ACHN (cell line): ENCODE measurements at regions not wholly inside any gene's neighbourhood (a gene's known extent, or its start where the extent isn't known, plus 50 kb on each side); places are given as distances from the start of the nearest gene placed in this dataset.

Source experiments
- DNase-seq: peaks from one replicate; pipeline ENCODE4 v3.0.0-alpha.2; 2015
- in situ Hi-C: cut with HindIII; loops from 2 replicates; pipeline ENCODE4 v1.10.0; 2017; ENCODE audit warnings: low sequenced_read_pairs, low pct_ligation_motif_present, low pct_unique_long_range_greater_than_20kb

DNA sequence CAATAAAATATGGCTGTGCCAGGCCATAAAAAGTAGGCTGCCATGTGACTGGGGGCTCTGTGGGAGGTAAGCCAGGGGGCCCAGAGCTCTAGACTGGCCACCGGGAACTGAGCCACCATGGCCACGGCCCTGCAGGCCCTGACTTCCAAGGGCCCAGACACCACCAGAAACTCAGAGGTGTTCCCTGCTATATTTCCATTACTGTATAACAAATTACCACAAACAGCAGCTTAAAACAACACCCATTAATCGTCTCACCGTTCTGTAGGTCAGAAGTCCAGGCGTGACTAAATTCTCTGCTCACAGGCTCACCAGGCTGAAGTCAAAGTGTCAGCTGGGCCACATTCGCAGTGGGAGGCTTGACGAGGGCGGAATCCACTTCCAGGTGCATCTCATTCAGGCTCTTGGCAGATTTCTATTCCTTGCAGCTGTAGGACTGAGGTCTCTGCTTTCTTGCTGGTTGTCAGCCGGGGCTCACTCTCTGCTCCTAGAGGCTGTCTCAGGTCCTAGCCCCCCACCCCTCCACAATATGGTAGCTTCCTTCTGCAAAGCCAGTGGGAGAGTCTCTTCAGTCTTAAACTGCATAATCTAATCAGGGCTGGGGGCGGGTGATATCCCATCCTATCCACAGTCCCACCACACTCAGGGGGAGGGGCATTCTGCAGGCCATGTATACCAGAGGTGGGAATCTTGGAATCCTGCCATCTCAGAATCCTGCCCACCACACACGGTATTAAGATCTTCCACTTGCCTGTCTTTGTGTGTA is 125.4 kb downstream of the C5orf15 start:
- in situ Hi-C loops: no loop called here
- no peak for DNase-seq

DNA sequence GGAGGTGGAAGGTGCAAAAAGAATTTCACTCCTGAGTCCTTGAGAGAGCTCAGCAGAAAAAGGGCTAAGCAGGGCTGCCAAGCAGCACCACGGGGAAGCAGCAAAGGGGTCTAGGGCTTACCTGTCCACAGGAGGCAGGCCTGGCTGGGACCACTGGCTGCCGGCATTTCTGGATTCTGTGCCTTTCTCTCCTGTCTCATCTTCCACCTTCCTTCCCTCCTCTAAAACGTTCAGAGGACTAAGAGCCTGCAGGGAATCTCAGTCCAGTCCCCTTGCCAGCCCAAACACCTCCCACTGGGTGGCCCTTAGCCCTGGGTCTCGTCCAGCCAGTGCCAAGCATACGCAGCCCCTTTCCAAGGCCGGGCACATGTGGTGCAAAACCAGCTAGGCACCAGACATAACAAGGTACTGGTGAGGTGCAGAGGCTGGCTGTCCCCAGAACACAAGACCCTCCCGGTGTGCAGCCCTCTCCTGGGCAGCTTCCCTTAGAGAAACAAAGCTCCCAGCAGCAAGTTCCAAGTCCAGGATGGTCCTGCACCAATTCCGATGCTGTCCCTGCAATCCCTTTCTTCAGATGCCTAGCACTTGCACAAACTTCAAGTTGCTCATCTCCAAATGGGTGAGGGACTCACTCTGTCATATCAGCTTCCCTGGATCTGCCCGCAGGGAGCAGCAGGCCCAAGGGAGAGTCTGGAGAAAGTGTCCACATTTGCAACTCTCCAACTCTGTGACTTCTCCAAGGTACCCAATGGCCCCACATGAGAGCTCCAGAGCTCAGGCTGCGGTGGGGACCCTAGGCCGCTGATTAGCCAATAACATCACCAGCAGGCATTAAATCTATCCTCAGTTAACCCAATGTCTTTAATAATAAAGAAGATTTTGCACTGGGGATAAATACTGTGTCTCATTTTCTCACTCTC is 126.3 kb downstream of the C5orf15 start:
- DNase-seq: no peak
- in situ Hi-C loops: no loop called here

DNA sequence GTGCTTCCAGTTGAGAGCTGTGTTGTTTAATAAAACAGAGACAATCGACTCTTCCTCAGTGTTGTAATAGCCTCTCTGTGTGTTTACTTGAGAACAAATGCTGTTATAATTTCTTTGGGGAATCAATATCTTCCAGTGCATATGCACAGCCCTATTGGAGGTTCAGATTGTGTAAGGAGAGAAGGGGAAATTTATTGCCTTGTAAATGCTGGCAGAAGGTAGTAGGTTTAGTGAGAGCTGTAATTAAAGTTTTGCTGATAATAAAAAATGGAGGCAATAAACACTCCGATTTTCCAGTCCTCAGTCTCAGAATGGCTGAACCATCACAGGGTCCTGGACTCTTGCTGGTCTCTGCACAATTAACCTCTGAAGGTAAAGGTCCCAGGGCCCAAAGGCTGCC is 128.3 kb downstream of the C5orf15 start:
- in situ Hi-C loops: no loop called here

DNA sequence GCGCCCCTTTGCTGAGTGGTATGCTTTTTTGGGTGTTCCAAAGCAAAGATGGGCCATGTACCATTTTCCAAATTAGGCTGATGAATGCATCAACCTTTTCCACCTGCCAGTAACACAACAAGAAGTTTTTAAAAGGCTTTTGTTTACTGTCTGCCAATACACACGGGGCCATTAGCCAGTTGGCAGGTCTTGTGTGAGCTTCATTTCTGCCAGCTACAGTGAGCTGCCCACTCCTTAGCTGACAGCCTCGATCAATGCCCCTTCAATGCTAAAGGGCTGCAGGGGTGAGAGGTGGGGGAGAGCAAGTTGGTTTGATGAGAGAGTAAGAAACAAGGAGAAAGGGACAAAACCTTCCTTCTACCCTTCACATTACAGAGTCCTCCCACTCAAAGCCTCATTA is 128.7 kb downstream of the C5orf15 start:
- in situ Hi-C loops: no loop called here
- no peak for DNase-seq

More for the DNA sequence above, 128.3 kb downstream of the C5orf15 start:
- no peak for DNase-seq

DNA sequence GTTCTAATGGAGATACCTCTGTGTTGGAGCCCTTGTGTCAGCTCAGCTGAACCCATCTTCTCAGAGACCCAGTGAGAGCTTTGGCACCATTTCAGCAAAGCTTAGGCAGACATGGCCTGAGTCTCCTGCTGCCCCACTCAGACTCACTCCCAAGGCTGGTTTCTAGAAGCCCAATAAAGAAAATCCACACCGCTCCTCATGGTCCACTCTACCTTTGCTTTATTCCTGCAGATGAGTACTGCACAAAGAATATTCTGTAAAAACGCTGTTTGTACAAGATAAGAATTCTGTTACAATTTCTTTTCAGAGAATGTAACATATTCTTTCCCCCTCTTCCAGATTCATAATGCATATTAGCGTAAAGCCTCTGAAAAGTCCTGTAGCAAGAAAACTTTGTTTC is 129.3 kb downstream of the C5orf15 start:
- in situ Hi-C loops: no loop called here

DNA sequence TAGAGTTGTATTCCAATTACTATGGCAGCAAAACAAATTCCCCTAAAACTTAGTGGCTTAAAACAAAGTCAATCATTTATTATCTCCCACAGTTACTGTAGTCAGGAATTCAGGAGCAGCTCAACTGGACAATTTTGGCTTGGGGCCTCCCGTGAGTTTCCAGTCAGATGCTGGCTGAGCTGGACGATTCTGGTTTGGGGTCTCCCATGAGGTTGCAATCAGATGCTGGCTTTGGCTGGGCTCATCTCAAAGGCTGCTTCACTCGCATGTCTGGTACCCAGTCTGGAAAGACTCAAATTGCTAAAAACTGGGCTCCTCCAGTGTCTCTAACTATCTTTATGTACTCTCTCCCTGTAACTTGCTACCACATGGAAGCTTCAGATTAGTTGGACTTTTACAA is 130.1 kb downstream of the C5orf15 start:
- DNase-seq: no peak
- in situ Hi-C loops: no loop called here

More for the DNA sequence above, 129.3 kb downstream of the C5orf15 start:
- no peak for DNase-seq

DNA sequence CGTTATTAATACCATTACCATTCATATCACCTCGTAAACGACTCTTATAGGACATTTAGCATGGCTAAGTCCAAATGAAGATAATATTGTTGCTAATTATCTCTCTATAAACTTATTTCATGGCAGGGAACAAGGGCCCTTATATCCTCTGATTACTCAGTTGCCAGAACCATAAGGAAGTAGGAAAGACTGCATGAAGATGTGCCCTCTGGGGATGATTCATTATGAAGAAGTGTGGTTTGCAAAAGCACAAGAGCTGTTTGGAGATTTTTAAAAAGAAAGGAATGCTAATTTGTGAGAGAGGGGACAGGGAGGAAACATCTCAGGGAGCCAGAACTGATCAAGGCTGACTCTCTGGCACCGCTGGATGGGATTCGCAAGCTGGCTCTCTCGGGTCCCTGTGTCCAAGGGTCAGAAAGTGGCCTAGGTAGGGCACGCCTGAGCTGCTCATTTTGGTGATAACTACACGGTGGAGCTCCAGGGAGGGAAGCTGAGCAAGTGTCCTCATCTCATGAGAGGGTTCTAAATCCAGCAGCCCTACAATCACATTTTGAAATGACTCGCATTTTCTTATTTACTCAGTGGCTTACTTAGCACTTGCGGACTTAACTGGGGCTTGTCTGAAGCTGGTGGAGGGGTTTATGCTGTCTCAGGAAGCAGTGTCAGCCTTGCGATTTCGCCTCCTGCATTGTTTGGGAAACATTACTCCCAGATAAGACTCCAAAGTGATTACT is 136.8 kb downstream of the C5orf15 start:
- in situ Hi-C loops: no loop called here

DNA sequence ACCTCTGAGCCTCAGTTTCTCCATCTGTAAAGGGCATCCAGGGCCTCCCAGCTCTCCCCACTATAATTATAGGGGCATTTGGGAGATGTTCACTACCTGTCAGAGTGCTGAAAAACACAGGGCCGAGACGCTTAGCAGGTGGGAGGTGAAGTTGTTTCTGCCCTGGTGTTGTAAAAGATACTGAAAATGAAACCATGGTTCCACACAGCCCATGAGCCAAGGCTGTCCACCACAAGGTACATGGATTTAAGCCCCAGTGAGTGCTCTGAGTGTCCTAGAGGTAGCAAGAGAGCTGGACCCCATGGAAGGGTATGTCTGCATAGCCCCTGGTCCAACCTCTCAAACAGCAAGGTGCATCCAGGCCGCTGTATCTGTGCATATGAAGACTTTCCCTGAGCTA is 137.5 kb downstream of the C5orf15 start:
- in situ Hi-C loops: no loop called here
- no peak for DNase-seq

More for the DNA sequence above, 136.8 kb downstream of the C5orf15 start:
- DNase-seq: no peak

DNA sequence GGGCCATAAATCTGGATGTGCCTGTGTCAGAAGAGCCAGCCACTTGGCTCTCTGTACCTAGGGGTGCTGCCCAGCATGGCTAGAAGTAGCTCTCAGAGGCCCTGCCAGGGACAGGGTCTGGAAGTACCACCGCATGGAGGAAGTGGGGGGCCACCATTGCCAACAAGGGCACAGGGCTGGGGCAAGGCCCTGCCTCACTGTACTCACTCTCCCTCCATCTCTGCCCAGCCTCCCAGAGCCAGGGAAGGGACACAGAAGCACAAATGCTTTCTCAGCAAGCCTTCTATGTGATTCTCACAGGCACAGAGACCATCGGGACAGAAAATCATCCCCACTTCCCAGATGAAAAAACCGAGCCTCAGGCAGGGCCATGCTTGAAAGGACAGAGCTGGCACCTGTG is 138.1 kb downstream of the C5orf15 start:
- DNase-seq: no peak
- in situ Hi-C loops: no loop called here

DNA sequence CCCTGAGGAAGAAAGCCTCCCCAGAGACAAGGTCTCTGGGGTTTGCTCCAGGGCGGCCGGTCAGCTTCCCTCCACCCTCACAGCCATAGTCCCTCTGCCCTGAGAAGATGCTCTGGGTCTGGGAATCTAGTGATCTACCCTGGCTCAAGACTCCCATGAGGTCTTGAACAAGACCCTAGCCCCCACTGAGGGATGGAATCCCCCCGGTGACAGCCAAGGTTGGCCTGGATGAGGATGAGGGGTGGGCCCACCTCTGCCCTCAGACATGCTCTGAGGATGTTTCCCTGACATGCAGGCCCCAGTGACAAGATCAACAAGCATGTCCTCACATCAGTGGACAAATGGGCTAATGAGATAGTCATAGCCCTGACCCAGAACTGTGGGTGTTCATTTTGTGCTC is 138.6 kb downstream of the C5orf15 start:
- in situ Hi-C loops: no loop called here
- no peak for DNase-seq

DNA sequence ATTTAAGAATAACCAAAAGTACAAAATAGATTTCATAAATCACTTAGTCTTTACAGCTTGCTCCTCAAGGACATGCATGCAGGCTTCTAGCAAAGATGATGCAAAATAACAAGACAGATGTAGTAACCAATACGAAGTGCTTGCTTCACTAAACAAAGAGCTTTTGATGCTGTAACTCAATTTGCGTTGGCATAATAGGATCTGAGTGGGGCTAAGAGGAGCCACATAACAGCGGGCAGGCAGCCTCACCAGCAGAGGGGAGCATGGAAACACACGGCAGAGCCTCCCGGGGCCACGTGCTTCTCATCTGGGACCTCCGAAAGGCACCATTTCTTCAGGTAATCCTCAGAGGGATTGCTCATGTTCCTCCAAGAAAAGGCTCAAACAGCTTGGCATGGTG is 139.7 kb downstream of the C5orf15 start:
- no peak for DNase-seq
- in situ Hi-C loops: no loop called here

DNA sequence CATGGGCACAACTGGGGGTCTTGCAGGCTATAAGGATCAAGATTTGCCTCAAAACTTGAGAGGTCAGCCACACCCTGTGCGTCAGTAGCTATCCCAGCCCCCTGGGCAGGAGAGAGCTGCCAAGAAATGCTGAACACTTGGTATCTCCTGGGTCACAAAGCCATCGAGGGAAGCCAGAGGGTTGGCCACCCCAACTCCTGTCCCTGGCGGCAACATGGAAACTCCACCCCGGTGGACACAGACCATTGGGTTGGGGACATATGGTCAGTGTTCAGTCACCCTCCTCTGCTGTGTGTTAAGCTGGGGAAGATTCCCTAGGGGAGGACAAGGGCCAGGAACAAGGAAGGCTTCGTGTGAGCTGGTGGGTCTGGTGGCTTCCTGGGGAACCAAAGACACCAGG is 140.6 kb downstream of the C5orf15 start:
- no peak for DNase-seq
- in situ Hi-C loops: no loop called here

DNA sequence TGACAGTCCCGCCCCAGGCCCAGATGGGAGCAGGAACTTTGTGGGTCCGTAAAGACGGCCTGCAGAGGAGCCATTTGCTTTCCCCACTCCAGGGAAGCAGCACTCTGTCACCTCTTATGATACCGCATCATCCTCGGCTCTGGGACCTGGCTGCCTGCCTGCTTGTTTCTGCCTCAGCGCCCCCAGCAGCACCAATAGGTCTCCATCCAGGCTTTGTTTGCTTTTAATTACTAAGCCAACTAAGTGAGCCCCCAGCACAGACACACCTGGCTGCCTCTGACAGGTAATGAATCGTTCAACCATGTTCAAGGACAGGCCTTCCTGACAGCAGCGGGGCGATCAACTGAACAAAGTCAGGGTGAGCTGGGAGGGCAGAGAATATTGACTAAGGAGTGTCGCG is 141.4 kb downstream of the C5orf15 start:
- DNase-seq: no peak
- in situ Hi-C loops: no loop called here

DNA sequence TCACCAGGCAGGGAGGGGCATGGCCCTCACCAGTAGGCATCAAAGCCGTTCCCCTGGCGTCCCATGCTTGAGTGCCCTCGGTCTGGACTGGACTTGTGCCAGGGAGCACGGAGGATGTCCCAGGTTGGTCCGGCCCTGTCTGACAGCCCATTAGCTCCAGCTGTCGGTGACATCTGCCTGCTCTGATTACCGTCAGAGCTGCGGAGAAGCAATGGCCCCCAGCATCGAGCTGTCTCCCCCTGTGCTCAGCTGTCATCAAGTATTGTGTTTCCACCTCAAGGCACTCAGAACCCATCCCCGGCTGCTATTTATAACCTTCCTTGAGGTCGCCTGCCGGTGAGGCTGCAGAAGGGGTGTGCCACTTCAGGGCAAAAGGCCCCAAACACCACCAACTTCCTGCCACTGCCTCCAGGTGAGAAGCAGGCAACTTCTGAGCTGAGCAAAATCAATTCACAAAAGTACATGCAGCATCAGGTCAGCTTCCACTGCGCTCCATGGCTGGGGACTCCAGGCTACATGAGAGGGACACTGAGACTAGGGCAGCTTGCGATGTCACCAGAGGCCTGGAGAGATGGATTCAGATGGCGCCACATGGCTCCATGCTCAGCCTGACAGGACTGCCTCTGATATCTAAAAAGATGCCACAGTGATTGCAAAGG is 142.7 kb downstream of the C5orf15 start:
- in situ Hi-C loops: no loop called here
- no peak for DNase-seq

DNA sequence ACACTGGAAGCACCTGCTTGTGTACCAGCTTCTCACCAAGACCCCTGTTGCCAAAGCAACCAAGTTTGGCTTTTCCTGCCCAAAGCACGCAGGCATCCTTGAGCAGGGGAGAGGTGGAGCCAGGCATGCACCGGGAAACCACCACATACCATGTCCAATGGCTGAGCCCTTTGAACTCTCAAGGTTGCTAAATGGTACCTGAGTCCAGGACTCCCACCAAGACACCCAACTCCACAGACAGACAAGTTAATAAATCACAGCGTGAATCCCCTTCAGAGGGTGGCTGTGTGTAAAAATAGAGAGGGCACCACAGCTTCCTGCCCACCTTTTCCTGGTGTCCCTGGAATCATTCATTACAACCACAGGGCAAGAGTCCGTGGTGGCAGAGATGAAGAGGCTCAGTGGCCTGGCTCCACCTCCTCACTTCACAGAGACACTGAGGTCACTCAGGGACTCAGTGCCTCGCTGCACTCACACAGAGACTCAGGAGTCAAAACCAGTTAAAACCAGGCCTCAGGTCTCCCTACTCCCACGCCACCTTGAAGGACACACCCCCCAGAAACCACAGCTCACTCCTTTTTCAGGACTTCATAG is 143.7 kb downstream of the C5orf15 start:
- in situ Hi-C loops: no loop called here
- no peak for DNase-seq

DNA sequence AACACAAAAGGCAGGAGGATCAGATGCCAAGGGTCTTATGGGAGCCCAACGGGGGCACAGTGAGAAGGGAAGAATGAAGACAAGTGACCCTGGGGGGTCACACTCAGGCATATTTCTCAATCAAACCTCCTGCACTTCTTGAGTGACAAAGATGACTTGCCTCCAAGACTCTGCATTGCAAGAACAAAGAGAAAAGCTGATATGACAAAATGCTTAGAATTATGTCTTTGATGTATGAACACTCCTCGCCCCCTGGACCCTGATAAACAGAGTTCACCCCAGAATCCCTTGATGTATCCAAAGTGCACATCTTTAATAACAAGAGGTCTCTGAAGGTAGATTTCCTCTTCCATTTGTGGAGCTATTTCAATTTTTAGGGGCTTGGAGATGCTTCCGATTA is 146.5 kb downstream of the C5orf15 start:
- in situ Hi-C loops: no loop called here
- DNase-seq: no peak

DNA sequence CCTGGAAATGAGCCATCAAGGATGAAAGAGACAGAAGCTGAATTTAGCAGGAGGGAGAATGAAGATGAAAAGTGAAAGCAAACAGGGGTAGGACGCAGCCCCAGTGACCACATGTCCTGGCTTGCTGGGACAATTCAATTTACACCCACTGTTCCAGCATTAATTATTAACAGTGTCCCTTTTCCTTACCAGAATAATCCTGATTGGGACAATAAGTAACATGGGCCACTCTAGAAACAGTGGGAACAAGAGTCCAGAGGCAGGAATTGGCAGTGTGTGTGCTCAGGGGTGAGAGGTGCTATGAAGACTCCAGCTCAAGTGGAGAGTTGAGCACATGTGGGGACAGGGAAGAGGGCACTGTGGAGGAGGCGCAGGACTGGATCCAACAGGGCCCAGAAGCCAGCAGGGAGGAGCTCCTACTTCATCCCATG is 147.1 kb downstream of the C5orf15 start:
- DNase-seq: no peak
- in situ Hi-C loops: no loop called here

DNA sequence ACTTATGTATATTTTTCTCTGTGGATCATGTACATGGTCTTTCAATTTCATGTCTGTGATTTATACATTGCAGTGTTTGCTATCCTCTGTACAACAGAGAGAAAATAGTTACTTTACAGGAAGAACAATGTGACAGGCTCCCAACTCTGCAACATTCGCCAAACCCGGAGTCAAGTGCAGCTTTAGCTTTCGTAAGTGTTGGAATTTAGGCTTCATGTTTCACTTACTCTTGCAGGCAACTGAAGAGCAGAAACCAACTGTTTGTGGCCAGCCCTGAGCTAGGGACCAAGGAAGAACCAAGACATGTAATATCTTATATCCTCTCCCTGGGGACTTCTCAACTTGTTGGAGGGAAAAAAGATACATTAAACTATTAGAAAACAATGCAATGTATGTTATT is 147.9 kb downstream of the C5orf15 start:
- DNase-seq: no peak
- in situ Hi-C loops: no loop called here
